AG04450 (cell line): ENCODE measurements at regions not wholly inside any gene's neighbourhood (a gene's known extent, or its start where the extent isn't known, plus 50 kb on each side); places are given as distances from the start of the nearest gene placed in this dataset.
"Not testable (repeated sequence)": the region's sequence is repeated elsewhere in the genome, so short reads cannot be mapped to it uniquely, and the experiment has no call there.

Experiments
- CTCF ChIA-PET: fragments of 300-600, 350-600 bp; formaldehyde crosslinking; extraction: SDS; loops from one replicate; lab custom pipeline; 2022; ENCODE audit warnings: antibody characterized with exemption, inconsistent platforms; lab: Charles Lee
- POLR2A ChIA-PET: fragments of 350-600 bp; formaldehyde crosslinking; extraction: SDS; loops from one replicate; lab custom pipeline; 2021; ENCODE audit warnings: antibody characterized with exemption, inconsistent platforms; lab: Yijun Ruan, JAX
- DNase-seq: peaks from one replicate; pipeline ENCODE4 v3.0.0-alpha.2; 2011; ENCODE audit warnings: low read depth, low spot score
- H3K27ac ChIP-seq: one replicate; pipeline ENCODE4 v1.5.1; 2012; ENCODE audit warnings: low read depth, low read length, control low read depth
- H3K27me3 ChIP-seq: one replicate; pipeline ENCODE4 v1.6.0; 2012; ENCODE audit warnings: low read length; ENCODE audit not compliant: control insufficient read depth, insufficient read depth
- H3K4me3 ChIP-seq: 2 replicates; pipeline ENCODE4 v1.5.1; 2011; ENCODE audit warnings: mild to moderate bottlenecking, low read depth, low read length, control low read depth
- H3K9me3 ChIP-seq: 2 replicates; pipeline ENCODE4 v1.5.1; 2012; ENCODE audit warnings: low read length; ENCODE audit not compliant: control insufficient read depth, insufficient read depth
- TF ChIP-seq, protein P1 (sequence below): IDR thresholded peaks from 2 replicates; pipeline ENCODE4 v1.5.1; 2011; ENCODE audit warnings: low read depth, low read length, control low read depth, inconsistent platforms

DNA sequence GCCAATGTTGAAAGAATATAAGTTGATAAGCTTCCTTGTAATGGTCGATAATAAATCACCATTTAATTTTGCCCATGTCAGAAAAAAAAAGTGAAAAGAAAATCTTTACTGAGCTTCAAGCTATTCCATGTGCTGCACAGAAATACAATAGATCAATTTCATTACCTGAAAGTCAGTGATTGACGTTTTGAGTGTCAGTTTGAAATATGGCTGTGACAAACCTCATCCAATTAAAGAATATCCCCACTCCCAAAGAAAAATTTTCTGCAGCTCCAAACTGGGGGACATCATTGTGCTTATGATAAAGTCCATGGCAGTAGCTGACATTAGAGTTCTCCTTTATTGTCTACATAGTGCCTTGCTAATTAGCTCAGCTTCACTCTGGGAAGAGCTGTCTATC lies 184.8 kb upstream of the RPRM start:
- TF ChIP-seq, protein P1, sequence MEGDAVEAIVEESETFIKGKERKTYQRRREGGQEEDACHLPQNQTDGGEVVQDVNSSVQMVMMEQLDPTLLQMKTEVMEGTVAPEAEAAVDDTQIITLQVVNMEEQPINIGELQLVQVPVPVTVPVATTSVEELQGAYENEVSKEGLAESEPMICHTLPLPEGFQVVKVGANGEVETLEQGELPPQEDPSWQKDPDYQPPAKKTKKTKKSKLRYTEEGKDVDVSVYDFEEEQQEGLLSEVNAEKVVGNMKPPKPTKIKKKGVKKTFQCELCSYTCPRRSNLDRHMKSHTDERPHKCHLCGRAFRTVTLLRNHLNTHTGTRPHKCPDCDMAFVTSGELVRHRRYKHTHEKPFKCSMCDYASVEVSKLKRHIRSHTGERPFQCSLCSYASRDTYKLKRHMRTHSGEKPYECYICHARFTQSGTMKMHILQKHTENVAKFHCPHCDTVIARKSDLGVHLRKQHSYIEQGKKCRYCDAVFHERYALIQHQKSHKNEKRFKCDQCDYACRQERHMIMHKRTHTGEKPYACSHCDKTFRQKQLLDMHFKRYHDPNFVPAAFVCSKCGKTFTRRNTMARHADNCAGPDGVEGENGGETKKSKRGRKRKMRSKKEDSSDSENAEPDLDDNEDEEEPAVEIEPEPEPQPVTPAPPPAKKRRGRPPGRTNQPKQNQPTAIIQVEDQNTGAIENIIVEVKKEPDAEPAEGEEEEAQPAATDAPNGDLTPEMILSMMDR = no peak
- CTCF ChIA-PET = no interaction called here
- Histone ChIP-seq H3K9me3 (peaks cover 12% of the 10 kb centered on the region), H3K27me3 (no peaks in the 10 kb centered on the region), H3K4me3 (no peak overlapping the region), H3K27ac (no peak overlapping the region)
- POLR2A ChIA-PET = no interaction called here
- no peak for DNase-seq

DNA sequence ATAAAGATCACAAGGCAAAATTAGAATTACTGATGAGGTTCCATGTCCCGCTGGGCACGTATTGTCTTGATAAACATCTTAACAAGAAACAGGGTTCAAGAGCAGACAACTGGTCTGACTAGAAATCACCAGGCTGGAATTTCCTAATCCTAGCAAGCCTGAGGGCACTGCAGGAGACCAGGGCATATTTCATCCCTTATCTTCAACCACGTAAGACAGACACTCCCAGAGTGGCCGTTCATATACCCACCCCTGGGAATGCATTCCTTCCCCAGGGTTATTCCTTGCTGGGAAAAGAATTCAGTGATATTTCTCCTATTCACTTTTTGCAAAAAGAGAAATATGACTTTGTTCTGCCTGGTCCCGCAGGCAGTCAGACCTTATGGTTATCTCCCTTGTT lies 185.4 kb upstream of the RPRM start:
- DNase-seq, CTCF ChIA-PET, H3K4me3 ChIP-seq, H3K27me3 ChIP-seq, POLR2A ChIA-PET, H3K27ac ChIP-seq: not testable (repeated sequence)
- H3K9me3 ChIP-seq = peaks cover 18% of the 10 kb centered on the region

DNA sequence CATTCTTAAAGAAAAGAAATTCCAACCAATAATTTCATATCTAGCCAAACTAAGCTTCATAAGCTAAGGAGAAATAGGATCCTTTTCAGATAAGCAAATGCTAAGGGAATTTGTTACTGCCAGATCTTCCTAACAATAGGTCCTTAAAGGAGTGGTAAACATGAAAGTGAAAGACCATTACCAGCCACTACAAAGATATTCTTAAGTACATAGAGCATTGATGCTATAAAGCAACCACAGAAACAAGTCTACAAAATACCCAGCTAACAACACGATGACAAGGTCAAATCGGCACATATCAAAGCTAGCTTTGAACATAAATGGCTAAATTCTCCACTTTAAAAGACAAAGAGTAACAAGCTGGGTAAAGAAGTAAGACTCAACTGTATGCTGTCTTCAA lies 188.9 kb upstream of the RPRM start:
- no peak overlapping the region for H3K27ac ChIP-seq
- H3K4me3 ChIP-seq = no peak overlapping the region
- ChIA-PET CTCF (no interaction called here), POLR2A (no interaction called here)
- no peaks in the 10 kb centered on the region for H3K27me3 ChIP-seq
- TF ChIP-seq, protein P1 = no peak
- DNase-seq = no peak
- H3K9me3 ChIP-seq = peaks cover 30% of the 10 kb centered on the region

DNA sequence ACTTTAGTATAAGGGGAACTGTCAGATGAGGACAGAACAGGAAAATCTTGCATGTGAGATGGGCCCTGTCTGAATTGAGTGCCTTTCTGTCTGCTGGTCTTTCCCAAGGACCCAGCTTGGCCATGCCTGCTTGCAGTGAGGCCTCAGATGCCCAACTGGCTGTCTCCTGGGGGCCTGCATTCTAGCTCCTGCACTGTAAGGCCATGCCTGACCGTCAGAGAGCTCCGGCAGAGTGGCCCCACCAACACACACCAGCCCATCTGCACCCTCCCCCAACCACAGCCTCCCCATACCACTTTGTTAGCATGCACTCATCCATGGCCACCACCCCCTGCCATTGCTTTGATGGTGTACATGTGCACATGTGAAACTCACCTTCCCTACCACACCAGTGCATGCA lies 190.4 kb upstream of the RPRM start:
- POLR2A ChIA-PET = no interaction called here
- CTCF ChIA-PET = no interaction called here
- H3K27ac ChIP-seq = no peak overlapping the region
- TF ChIP-seq, protein P1 = no peak
- DNase-seq = no peak
- no peak overlapping the region for H3K4me3 ChIP-seq
- H3K9me3 ChIP-seq = peaks cover 30% of the 10 kb centered on the region
- no peaks in the 10 kb centered on the region for H3K27me3 ChIP-seq

DNA sequence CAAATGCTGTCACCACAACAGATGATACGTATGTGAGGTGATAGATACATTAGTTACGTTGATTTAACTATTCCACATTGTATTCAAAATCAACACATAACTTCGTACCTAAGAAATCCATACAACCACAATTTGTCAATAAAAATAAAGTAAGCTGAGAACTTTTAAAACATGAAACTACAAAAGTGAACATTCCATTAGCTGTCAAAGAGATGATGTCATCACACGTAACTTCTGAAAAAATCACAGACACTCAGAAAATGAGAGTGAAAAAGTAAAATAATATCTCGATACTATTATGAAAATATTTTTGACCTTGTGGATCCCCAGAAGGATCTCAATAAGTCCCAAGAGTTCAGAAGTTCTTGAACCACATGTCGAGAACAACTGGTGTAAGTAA lies 161.6 kb upstream of the GALNT13 start:
- DNase-seq = no peak
- H3K9me3 ChIP-seq = peaks cover 8% of the 10 kb centered on the region; the same call in 1 of the 2 replicates
- TF ChIP-seq, protein P1 = no peak
- no peaks in the 10 kb centered on the region for H3K27me3 ChIP-seq
- ChIA-PET POLR2A (no interaction called here), CTCF (no interaction called here)
- no peak overlapping the region for H3K4me3 ChIP-seq
- H3K27ac ChIP-seq = no peak overlapping the region
